ENCODE measurements at regions not wholly inside any gene's neighbourhood (a gene's known extent, or its start where the extent isn't known, plus 50 kb on each side); places are given as distances from the start of the nearest gene placed in this dataset.

DNA sequence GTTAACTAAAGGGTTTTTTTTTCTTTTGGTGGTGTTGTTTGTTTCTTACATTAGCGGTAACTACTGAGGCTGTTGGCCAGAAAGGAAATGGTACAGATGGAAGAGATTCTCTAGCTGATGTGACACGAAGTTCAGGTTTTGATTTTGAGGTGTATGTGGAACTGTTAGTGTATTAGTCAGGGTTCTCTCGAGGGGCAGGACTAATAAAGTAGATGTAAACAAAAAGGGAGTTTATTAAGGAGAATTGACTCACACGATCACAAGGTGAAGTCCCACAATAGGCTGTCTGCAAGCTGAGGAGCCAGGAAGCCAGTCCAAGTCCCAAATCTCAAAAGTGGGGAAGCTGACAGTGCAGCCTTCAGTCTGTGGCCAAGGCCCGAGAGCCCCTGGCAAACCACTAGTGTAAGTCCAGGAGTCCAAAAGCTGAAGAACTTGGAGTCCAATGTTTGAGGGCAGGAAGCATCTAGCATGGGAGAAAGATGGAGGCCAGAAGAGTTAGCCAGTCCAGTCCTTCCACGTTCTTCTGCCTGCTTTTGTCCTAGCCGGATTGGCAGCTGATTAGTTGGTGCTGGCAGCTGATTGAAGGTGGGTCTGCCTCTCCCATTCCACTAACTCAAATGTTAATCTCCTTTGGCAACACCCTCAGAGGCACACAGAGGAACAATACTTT is 577.6 kb downstream of the EFNB2 start:
- TF ChIP-seq POLR2A (IDR thresholded peaks at IDR 0.05) (no peak), POLR2AphosphoS5 (IDR thresholded peaks at IDR 0.05) (no peak)
- TF ChIP-seq, protein P1, sequence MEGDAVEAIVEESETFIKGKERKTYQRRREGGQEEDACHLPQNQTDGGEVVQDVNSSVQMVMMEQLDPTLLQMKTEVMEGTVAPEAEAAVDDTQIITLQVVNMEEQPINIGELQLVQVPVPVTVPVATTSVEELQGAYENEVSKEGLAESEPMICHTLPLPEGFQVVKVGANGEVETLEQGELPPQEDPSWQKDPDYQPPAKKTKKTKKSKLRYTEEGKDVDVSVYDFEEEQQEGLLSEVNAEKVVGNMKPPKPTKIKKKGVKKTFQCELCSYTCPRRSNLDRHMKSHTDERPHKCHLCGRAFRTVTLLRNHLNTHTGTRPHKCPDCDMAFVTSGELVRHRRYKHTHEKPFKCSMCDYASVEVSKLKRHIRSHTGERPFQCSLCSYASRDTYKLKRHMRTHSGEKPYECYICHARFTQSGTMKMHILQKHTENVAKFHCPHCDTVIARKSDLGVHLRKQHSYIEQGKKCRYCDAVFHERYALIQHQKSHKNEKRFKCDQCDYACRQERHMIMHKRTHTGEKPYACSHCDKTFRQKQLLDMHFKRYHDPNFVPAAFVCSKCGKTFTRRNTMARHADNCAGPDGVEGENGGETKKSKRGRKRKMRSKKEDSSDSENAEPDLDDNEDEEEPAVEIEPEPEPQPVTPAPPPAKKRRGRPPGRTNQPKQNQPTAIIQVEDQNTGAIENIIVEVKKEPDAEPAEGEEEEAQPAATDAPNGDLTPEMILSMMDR (IDR thresholded peaks at IDR 0.05), result no peak
- Histone ChIP-seq H3K4me1 (no peaks in the 10 kb centered on the region), H3K36me3 (no peaks in the 10 kb centered on the region), H3K4me3 (no peak overlapping the region), H3K9me3 (no peaks in the 10 kb centered on the region), H3K27me3 (no peaks in the 10 kb centered on the region), H3K27ac (no peak overlapping the region)
- no peak for DNase-seq (ENCODE audit: low spot score in 2 of 2)
- intact Hi-C loops (cut with DNase I; ENCODE audit: low total_unique reads), result no loop called here

DNA sequence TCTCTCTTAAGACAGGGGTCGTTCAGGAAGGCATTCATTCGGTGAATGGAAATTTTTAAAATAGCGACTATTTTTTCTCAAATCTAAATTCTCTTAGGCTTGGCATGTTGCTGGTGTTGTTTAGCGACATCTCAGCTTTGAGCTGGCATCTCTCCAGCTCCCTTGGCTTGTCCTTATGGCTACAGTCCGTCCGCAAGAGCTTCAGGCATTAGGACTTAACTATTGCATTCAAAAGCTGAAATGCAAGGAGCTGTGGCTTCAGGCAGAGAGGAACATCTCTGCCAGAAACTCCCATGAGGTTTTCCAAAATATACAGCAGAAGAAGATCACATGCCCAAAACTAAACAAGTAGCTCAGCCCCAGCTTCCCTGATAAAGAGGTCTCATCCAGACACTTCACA is 578.5 kb downstream of the EFNB2 start:
- no peak for DNase-seq (ENCODE audit: low spot score in 2 of 2)
- intact Hi-C loops (cut with DNase I; ENCODE audit: low total_unique reads), result no loop called here

DNA sequence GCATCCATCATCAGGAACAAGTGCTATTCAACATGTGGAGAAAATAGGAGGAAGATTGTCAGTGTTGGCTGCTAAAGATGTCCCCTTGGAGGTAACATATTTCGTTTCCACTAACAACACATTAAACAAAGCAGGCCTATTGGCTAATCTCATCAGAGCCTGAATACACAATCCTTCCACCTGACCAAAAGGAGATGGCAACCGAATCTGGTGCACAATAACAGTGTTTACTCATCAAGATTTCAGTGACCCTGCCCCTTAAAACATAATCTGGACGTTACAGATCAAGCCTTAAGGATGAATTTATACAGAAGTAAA is 582.5 kb downstream of the EFNB2 start:
- TF ChIP-seq, protein P1 (IDR thresholded peaks at IDR 0.05), result no peak
- no peak for TF ChIP-seq POLR2A (IDR thresholded peaks at IDR 0.05)
- TF ChIP-seq POLR2AphosphoS5 (IDR thresholded peaks at IDR 0.05), result no peak
- Histone ChIP-seq H3K27me3 (no peaks in the 10 kb centered on the region), H3K9me3 (no peaks in the 10 kb centered on the region), H3K27ac (no peak overlapping the region), H3K4me3 (no peak overlapping the region), H3K36me3 (no peaks in the 10 kb centered on the region), H3K4me1 (no peaks in the 10 kb centered on the region)
- no peak for DNase-seq (ENCODE audit: low spot score in 2 of 2)
- intact Hi-C loops (cut with DNase I; ENCODE audit: low total_unique reads), result no loop called here

More for the DNA sequence above, 578.5 kb downstream of the EFNB2 start:
- H3K27me3 ChIP-seq, result no peaks in the 10 kb centered on the region
- no peaks in the 10 kb centered on the region for H3K4me1 ChIP-seq
- H3K4me3 ChIP-seq, result no peak overlapping the region
- H3K36me3 ChIP-seq, result no peaks in the 10 kb centered on the region
- H3K27ac ChIP-seq, result no peak overlapping the region
- H3K9me3 ChIP-seq, result no peaks in the 10 kb centered on the region
- no peak for TF ChIP-seq POLR2A (IDR thresholded peaks at IDR 0.05)
- TF ChIP-seq, protein P1 (IDR thresholded peaks at IDR 0.05), result no peak
- TF ChIP-seq POLR2AphosphoS5 (IDR thresholded peaks at IDR 0.05), result no peak

DNA sequence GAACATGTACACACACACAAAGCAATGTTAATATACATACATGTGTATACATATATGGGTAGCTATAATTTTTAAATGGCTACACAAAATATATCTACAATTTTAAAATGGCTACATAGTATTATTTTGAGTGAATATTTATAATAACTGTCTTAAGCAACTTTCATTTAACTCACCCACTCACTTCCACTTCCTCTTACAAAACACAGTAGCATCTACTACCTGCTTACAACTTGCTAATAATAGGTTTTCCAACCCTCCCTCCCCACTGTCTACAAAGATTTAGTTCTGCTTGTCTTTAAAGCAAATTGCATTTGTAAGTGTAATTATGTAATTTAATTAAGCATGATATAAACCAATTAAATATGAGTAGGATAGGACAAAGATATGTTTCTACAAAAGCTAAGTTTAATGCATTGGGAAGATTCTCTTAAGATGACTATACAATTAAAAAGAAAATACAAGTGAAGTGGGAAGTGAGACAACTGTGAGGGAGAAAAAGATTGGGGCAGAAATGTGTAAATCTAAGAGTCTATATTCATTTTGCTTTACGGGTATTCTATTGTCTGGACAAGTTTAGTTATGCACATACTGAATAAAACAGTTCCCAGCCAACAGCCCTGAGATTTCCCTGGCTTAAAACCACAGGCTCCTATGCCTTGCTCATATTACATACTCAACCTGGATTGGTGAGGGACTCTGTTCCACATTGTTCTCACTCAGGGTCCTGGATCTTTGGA is 583.1 kb downstream of the EFNB2 start:
- intact Hi-C loops (cut with DNase I; ENCODE audit: low total_unique reads), result no loop called here
- TF ChIP-seq POLR2AphosphoS5 (IDR thresholded peaks at IDR 0.05) (no peak), POLR2A (IDR thresholded peaks at IDR 0.05) (no peak)
- TF ChIP-seq, protein P1 (IDR thresholded peaks at IDR 0.05), result no peak

DNA sequence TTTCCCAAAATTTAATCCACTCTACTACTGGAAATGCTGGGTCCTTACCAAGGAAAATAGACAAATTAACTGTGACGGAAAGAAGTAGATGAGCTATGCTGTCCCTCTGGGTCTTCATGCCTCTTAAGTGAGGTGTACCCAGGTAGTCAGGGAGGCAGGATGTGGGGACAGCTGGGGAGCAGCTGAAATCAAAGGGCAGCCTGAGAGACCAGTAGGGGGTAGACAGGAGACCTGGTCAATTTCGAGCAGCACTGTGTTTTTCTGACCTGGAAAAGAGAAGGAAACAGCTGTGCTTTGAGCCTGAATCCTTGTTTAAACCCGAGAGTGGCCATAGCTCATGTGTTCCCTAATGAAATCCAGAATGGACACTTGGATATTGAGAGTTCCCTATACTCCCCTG is 587.3 kb downstream of the EFNB2 start:
- H3K36me3 ChIP-seq, result no peaks in the 10 kb centered on the region
- intact Hi-C loops (cut with DNase I; ENCODE audit: low total_unique reads), result no loop called here
- no peaks in the 10 kb centered on the region for H3K9me3 ChIP-seq
- H3K27me3 ChIP-seq, result no peaks in the 10 kb centered on the region
- H3K4me1 ChIP-seq, result no peaks in the 10 kb centered on the region
- no peak for DNase-seq (ENCODE audit: low spot score in 2 of 2)
- no peak overlapping the region for H3K27ac ChIP-seq
- TF ChIP-seq POLR2A (IDR thresholded peaks at IDR 0.05) (no peak), POLR2AphosphoS5 (IDR thresholded peaks at IDR 0.05) (no peak)
- TF ChIP-seq, protein P1 (IDR thresholded peaks at IDR 0.05), result no peak
- H3K4me3 ChIP-seq, result no peak overlapping the region

More for the DNA sequence above, 583.1 kb downstream of the EFNB2 start:
- Histone ChIP-seq H3K27me3 (no peaks in the 10 kb centered on the region), H3K9me3 (no peaks in the 10 kb centered on the region), H3K36me3 (no peaks in the 10 kb centered on the region), H3K27ac (no peak overlapping the region), H3K4me1 (no peaks in the 10 kb centered on the region), H3K4me3 (no peak overlapping the region)
- DNase-seq (ENCODE audit: low spot score in 2 of 2), result no peak

Measured in breast epithelium (tissue), 4 donors.